ENCODE measurements at regions not wholly inside any gene's neighbourhood (a gene's known extent, or its start where the extent isn't known, plus 50 kb on each side); places are given as distances from the start of the nearest gene placed in this dataset.

- no peak for DNase-seq (ENCODE audit: low read depth in 2 of 2)
Measured at GRCh38 chr21:16492892-16493291, 763.1 kb downstream of the USP25 start.

- no peak for DNase-seq (ENCODE audit: low read depth in 2 of 2)
Measured at GRCh38 chr21:16496609-16497008, 766.8 kb downstream of the USP25 start.

DNA sequence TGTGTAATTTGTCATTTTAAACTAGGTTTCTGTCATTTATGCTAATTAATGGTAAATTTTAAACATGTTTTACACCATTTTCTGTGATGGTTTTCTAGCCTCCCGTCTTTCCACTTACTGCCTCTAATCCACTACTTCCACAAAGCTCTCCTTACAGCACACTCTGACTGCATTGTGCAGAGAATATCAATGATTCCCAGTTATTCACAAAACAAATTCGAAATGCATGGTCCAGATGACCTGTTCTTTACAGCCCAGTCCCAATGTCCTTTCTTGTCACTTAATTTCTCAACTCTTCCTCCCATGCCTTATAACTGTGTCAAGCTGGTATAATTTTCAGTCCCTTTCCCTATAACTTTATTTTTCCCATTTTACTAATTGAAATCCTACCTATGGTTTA lies 770.5 kb downstream of the USP25 start:
- DNase-seq (ENCODE audit: low read depth in 2 of 2): no peak

DNA sequence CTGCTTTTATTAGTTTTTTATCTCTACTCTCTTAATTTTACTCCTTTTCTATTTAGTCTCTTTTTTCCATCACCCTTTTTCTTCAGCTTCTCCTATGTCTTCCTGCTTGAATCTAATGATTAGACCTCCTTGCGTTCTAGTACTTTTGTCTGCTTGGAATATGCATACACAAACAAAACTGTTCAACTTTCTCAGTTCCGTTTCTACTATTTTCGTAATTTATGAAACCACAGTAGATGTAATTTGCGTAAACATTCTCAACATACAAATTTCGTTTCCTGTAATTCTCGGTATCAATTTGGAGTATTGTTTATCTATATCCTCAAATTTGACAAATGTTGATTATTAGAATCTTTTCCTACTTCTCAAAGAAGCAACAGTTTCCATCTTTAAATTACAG lies 772.5 kb downstream of the USP25 start:
- no peak for DNase-seq (ENCODE audit: low read depth in 2 of 2)

- DNase-seq (ENCODE audit: low read depth in 2 of 2): no peak
Measured at GRCh38 chr21:16502897-16503296, 773.1 kb downstream of the USP25 start.

DNA sequence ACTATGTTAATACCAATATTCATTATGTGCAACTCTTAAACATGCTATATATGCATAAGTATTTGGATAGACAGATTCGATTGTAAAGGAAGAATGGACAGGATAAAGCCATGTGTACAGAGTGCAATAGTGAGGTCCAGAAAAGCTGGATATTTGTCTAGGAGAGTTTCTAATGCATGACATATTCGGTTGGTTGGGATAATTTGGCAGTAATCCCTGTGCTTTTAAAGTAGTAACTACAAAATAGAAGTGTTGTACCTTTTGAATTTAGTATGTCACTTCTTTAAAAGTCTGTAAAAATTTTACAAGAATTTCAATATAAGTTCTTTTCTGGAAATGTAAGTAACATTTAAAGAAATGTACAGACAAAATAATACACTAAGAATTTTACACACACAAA lies 774.5 kb downstream of the USP25 start:
- DNase-seq (ENCODE audit: low read depth in 2 of 2): no peak

DNA sequence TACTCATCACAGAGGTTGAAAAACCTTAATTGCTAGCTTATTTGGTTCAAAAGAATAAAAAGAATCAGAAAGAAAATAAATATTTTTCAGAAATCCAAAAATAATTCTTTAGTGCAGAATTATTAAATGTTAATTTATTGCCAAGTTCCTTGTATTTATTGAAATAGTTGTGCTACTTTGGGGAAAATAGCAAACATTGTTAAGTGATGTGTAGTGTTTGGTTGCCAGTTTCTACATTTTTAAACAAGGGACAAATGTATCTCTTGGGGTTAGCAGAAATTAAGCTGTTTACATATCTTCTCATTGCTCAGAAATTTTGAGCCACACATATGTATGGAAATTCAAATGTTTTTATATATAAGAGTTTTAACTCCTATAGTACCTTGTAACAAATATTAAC lies 775.0 kb downstream of the USP25 start:
- no peak for DNase-seq (ENCODE audit: low read depth in 2 of 2)

GRCh38 chr21:16509476-16509875 lies 779.7 kb downstream of the USP25 start:
- no peak for DNase-seq (ENCODE audit: low read depth in 2 of 2)

- no peak for DNase-seq (ENCODE audit: low read depth in 2 of 2)
Measured at GRCh38 chr21:16514316-16514715, 784.5 kb downstream of the USP25 start.

- no peak for DNase-seq (ENCODE audit: low read depth in 2 of 2)
Measured at GRCh38 chr21:16517383-16517782, 787.6 kb downstream of the USP25 start.

- no peak for DNase-seq (ENCODE audit: low read depth in 2 of 2)
Measured at GRCh38 chr21:16519036-16519435, 789.3 kb downstream of the USP25 start.

GRCh38 chr21:16519644-16520043 lies 789.9 kb downstream of the USP25 start:
- no peak for DNase-seq (ENCODE audit: low read depth in 2 of 2)

- no peak for DNase-seq (ENCODE audit: low read depth in 2 of 2)
Measured at GRCh38 chr21:16522548-16522947, 792.8 kb downstream of the USP25 start.

DNA sequence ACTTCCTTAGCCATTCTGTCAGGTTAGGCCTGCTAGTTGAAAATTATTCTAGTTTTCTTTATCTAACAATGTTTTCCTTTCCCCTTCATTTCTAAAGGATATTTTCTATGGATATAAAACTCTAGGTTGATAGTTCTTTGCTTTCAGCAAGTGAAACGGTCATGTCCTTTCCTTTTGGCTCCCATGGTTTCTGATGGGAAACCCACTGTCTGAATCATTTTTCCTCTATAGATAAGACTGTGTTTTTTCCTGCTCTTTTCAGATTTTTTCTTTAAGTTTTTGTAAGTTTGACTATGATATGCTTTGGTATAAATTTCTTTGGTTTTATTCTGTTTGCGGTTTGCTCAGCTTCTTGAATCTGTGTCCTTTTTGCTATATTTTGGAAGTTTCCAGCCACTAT lies 800.9 kb downstream of the USP25 start:
- no peak for DNase-seq (ENCODE audit: low read depth in 2 of 2)

- no peak for DNase-seq (ENCODE audit: low read depth in 2 of 2)
Measured at GRCh38 chr21:16532840-16533239, 803.1 kb downstream of the USP25 start.

- no peak for DNase-seq (ENCODE audit: low read depth in 2 of 2)
Measured at GRCh38 chr21:16533692-16534407, 804.1 kb downstream of the USP25 start.

DNA sequence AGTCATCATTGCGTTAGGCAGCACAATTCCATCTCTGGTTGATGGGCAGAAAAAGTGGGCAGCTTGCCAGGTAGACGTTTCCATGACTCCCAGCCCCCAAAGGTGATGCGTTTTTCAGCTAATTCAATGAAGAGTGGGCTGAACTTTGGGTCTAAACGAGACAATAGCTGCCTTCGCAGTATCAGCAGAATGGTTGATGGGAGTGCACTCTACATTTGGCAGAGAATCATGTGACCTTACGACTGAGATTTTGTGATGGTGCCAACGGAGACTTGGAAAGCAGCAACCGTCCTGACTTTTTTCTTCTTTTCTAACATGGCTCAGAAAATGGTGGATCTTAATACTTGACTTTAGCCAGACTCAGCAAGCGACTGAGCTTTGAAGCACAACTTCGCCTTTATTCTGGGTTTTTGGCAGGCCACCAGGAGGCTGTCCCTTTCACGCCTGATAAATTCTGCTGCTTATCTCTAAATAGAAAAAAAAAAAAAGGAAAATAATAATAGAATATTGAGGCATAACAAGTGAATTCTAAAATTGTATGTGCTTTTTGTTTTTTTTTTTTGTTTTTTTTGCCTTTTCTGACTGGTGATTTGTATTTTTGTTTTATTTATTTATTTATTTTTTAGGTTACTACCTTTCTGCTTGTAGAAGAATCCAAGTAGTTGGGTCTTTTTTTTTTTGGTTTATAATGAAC lies 804.8 kb downstream of the USP25 start:
- no peak for DNase-seq (ENCODE audit: low read depth in 2 of 2)

DNA sequence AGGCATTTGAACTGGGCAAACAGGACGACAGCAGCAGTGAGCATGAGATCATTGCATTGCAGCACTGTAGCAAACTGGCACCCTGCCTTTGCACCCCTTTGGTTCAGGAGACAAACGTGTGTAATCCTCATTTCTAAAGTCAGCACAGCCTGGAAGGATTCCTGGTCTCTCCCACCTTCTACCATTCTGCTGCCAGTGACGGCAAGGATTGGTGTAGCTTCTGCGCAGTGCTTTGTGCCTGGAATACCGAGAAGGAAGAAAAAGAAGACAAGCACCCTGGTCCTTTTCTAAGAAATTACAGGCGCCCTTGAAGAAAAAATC lies 805.3 kb downstream of the USP25 start:
- DNase-seq (ENCODE audit: low read depth in 2 of 2): no peak

DNA sequence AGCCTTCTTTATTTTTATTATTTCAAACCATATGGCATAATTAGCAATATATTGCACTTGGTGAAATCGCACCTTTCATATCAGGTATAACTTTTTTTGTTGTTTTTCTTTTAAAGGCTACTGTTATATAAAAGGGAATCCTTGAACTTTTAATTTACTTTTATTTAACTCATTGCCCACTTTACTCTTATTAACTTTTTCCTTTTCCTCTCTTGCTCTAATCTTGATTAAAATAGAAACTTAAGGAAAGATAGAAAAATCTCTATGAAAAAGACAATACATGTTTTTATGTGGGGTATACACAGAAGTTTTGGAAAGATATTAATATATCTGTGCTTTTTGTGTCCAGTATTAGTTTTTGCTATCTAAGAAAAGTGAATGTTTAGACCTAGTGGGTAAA lies 805.8 kb downstream of the USP25 start:
- no peak for DNase-seq (ENCODE audit: low read depth in 2 of 2)

DNA sequence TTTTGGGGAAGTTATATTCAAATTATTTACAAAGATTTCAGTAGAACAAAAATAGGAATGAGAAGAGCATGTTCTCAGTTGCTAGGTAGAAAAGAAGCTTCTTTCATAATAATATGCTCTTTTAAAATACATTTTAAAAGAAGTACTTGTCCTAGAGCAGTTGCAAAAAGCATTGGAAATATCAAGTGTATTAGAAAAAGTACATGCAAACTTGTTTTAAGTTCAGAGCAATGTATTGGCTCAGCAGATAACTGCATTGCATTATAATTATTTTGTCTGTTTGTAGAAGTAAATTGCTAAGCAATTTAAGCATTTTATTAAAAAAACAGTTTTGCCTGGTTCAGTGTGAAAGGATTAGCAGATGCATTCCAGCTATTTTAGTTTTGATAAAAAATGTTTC lies 806.4 kb downstream of the USP25 start:
- DNase-seq (ENCODE audit: low read depth in 2 of 2): no peak

GRCh38 chr21:16536643-16537434 lies 807.1 kb downstream of the USP25 start:
- no peak for DNase-seq (ENCODE audit: low read depth in 2 of 2)

DNA sequence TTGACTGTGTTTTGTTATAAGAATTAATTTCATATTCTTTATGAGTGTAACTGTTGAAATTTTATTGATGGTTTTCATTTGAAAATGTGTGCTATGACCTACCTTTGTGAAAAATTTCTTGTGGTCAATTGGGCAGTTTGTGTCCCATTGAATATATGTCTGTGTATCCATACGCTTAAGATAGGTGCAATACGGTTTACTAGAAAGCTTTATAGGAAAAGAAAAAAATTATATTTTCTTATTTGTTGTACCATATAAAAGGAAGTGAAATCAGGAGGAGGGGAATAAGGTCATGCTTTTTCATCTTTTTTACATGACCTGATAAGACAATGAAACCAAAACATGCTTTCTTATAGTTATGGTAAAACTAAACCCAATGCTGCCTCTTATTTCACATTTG lies 807.7 kb downstream of the USP25 start:
- no peak for DNase-seq (ENCODE audit: low read depth in 2 of 2)

GRCh38 chr21:16538405-16538804 lies 808.6 kb downstream of the USP25 start:
- no peak for DNase-seq (ENCODE audit: low read depth in 2 of 2)

Measured in activated CD8-positive, alpha-beta memory T cell treated with anti-CD3 and anti-CD28 coated beads for 4 hours (primary cell).